Neural cell (in vitro differentiated cells): ENCODE measurements at regions not wholly inside any gene's neighbourhood (a gene's known extent, or its start where the extent isn't known, plus 50 kb on each side); places are given as distances from the start of the nearest gene placed in this dataset.

Experiments
- H2AFZ ChIP-seq: fragments of 200-600, 300-800 bp; sonication (generic), shearing (Covaris generic); 2 replicates; pipeline ENCODE4 v1.6.0; 2014; ENCODE audit warnings: low read depth, mild to moderate bottlenecking, antibody characterized with exemption, low read length, moderate library complexity
- H3F3A ChIP-seq: fragments of 200-600 bp; shearing (Covaris generic); 2 replicates; pipeline ENCODE4 v1.6.1; 2016; ENCODE audit warnings: mild to moderate bottlenecking, moderate library complexity, mixed read lengths, antibody characterized with exemption, low read length; ENCODE audit not compliant: insufficient read depth, poor library complexity, severe bottlenecking
- H3K27ac ChIP-seq: fragments of 200-600, 300-800 bp; sonication (generic), shearing (Covaris generic); 2 replicates; pipeline ENCODE4 v1.5.1; 2014; ENCODE audit warnings: mild to moderate bottlenecking, low read length, moderate library complexity
- H3K27me3 ChIP-seq: fragments of 300-800, 200-600 bp; sonication (generic), shearing (Covaris generic); 2 replicates; pipeline ENCODE4 v1.6.0; 2014; ENCODE audit warnings: mild to moderate bottlenecking, low read depth, low read length, moderate library complexity; ENCODE audit not compliant: insufficient read depth
- H3K36me3 ChIP-seq: fragments of 300-800, 200-600 bp; sonication (generic), shearing (Covaris generic); 2 replicates; pipeline ENCODE4 v1.5.1; 2014; ENCODE audit warnings: mild to moderate bottlenecking, antibody characterized with exemption, low read length, moderate library complexity; ENCODE audit not compliant: insufficient read depth
- H3K4me2 ChIP-seq: fragments of 300-800, 200-600 bp; sonication (generic), shearing (Covaris generic); 2 replicates; pipeline ENCODE4 v1.6.0; 2014; ENCODE audit warnings: mild to moderate bottlenecking, low read length
- H3K4me3 ChIP-seq: fragments of 300-800, 200-600 bp; sonication (generic), shearing (Covaris generic); 2 replicates; pipeline ENCODE4 v1.5.1; 2014; ENCODE audit warnings: mild to moderate bottlenecking, low read length, moderate library complexity
- H3K79me2 ChIP-seq: fragments of 200-600 bp; shearing (Covaris generic); replicated peaks from 2 replicates; pipeline ENCODE4 v1.6.0; 2014; ENCODE audit warnings: mild to moderate bottlenecking, low read length, moderate library complexity; ENCODE audit not compliant: insufficient read depth
- H3K9ac ChIP-seq: fragments of 300-800, 200-600 bp; sonication (generic), shearing (Covaris generic); 2 replicates; pipeline ENCODE4 v1.6.1; 2016; ENCODE audit warnings: mild to moderate bottlenecking, low read length, mixed read lengths
- H3K9me2 ChIP-seq: fragments of 200-600 bp; shearing (Covaris generic); 2 replicates; pipeline ENCODE4 v1.6.1; 2016; ENCODE audit warnings: mild to moderate bottlenecking, low read length, mixed read lengths; ENCODE audit not compliant: insufficient read depth
- H3K9me3 ChIP-seq: fragments of 200-600, 300-800 bp; sonication (generic), shearing (Covaris generic); 2 replicates; pipeline ENCODE4 v1.6.1; 2016; ENCODE audit warnings: mild to moderate bottlenecking, mixed run types, low read length, moderate library complexity, mixed read lengths
- H4K20me1 ChIP-seq: fragments of 200-600 bp; shearing (Covaris generic); 2 replicates; pipeline ENCODE4 v1.6.1; 2016; ENCODE audit warnings: mild to moderate bottlenecking, mixed run types; ENCODE audit not compliant: insufficient read depth
- CTCF ChIP-seq: fragments of 450-650 bp; IDR thresholded peaks from 2 replicates; pipeline ENCODE4 v1.5.1; 2014; ENCODE audit warnings: antibody characterized with exemption, mild to moderate bottlenecking, moderate library complexity; ENCODE audit not compliant: poor library complexity, severe bottlenecking
- EP300 ChIP-seq: fragments of 450-650 bp; conservative IDR thresholded peaks from 2 replicates; pipeline ENCODE4 v1.6.1; 2014; ENCODE audit warnings: antibody characterized with exemption, mild to moderate bottlenecking, moderate library complexity; ENCODE audit not compliant: poor library complexity, severe bottlenecking
- EZH2 ChIP-seq: fragments of 200-600, 300-800 bp; shearing (Covaris generic), sonication (generic); IDR thresholded peaks from 2 replicates; pipeline ENCODE4 v1.6.1; 2014; ENCODE audit warnings: antibody characterized with exemption, low read length, borderline replicate concordance, mild to moderate bottlenecking; ENCODE audit not compliant: insufficient read depth, poor library complexity, severe bottlenecking
- MXI1 ChIP-seq: fragments of 450-650 bp; conservative IDR thresholded peaks from 2 replicates; pipeline ENCODE4 v1.6.1; 2014; ENCODE audit warnings: antibody characterized with exemption, mild to moderate bottlenecking; ENCODE audit not compliant: poor library complexity, severe bottlenecking
- POLR2AphosphoS5 ChIP-seq: IDR thresholded peaks from 2 replicates; pipeline ENCODE4 v1.6.1; 2012
- RAD21 ChIP-seq: fragments of 450-650 bp; conservative IDR thresholded peaks from 2 replicates; pipeline ENCODE4 v1.6.1; 2014; ENCODE audit warnings: antibody characterized with exemption, mild to moderate bottlenecking, moderate library complexity
- REST ChIP-seq: IDR thresholded peaks from 2 replicates; pipeline ENCODE4 v1.6.1; 2012; ENCODE audit warnings: borderline replicate concordance
- SMC3 ChIP-seq: fragments of 450-650 bp; conservative IDR thresholded peaks from 2 replicates; pipeline ENCODE4 v1.6.1; 2014; ENCODE audit warnings: antibody characterized with exemption, mild to moderate bottlenecking, moderate library complexity; ENCODE audit not compliant: poor library complexity
- TAF1 ChIP-seq: IDR thresholded peaks from 2 replicates; pipeline ENCODE4 v1.6.1; 2012; ENCODE audit warnings: low read depth

GRCh38 chr4:30815685-30816084, 95.5 kb downstream of the PCDH7 start:
- H3K27ac ChIP-seq: no peak overlapping the region
- no peaks in the 10 kb centered on the region for H3K9me2 ChIP-seq
- no peaks in the 10 kb centered on the region for H4K20me1 ChIP-seq
- TF ChIP-seq SMC3: no peak
- TF ChIP-seq CTCF: no peak
- TF ChIP-seq MXI1: no peak
- no peak for TF ChIP-seq EP300
- no peak for TF ChIP-seq TAF1
- no peak for TF ChIP-seq POLR2AphosphoS5
- TF ChIP-seq RAD21: no peak
- TF ChIP-seq EZH2: no peak
- no peak for TF ChIP-seq REST
- H3K4me3 ChIP-seq: no peak overlapping the region
- H3K36me3 ChIP-seq: no peaks in the 10 kb centered on the region
- H3K9ac ChIP-seq: no peak overlapping the region
- H3K4me2 ChIP-seq: no peak overlapping the region
- H2AFZ ChIP-seq: no peak overlapping the region
- H3K79me2 ChIP-seq: no peaks in the 10 kb centered on the region
- no peaks in the 10 kb centered on the region for H3F3A ChIP-seq
- no peaks in the 10 kb centered on the region for H3K27me3 ChIP-seq
- no peaks in the 10 kb centered on the region for H3K9me3 ChIP-seq

- H3K4me2 ChIP-seq: no peak overlapping the region
- H2AFZ ChIP-seq: no peak overlapping the region
- no peaks in the 10 kb centered on the region for H3K9me3 ChIP-seq
- no peaks in the 10 kb centered on the region for H3K9me2 ChIP-seq
- no peaks in the 10 kb centered on the region for H3K36me3 ChIP-seq
- TF ChIP-seq MXI1 (no peak), RAD21 (no peak), CTCF (no peak), TAF1 (no peak), EP300 (no peak), EZH2 (no peak)
- no peak overlapping the region for H3K4me3 ChIP-seq
- no peaks in the 10 kb centered on the region for H4K20me1 ChIP-seq
- no peak overlapping the region for H3K9ac ChIP-seq
- H3K27me3 ChIP-seq: no peaks in the 10 kb centered on the region
- H3K79me2 ChIP-seq: no peaks in the 10 kb centered on the region
- H3F3A ChIP-seq: peaks cover 4% of the 10 kb centered on the region
- no peak overlapping the region for H3K27ac ChIP-seq
These were observed 97.3 kb downstream of the PCDH7 start for GRCh38 chr4:30817447-30817846.
